HL-60 (cell line): ENCODE measurements at regions not wholly inside any gene's neighbourhood (a gene's known extent, or its start where the extent isn't known, plus 50 kb on each side); places are given as distances from the start of the nearest gene placed in this dataset.

Experiments
- CTCF ChIP-seq: IDR thresholded peaks from one replicate; pipeline ENCODE4 v1.5.1; 2011; ENCODE audit warnings: low read length, control low read depth, inconsistent platforms; ENCODE audit not compliant: insufficient read depth
- GABPA ChIP-seq: IDR thresholded peaks from 2 replicates; pipeline ENCODE4 v1.6.1; 2012; ENCODE audit warnings: low read depth
- POLR2AphosphoS5 ChIP-seq: IDR thresholded peaks from 2 replicates; pipeline ENCODE4 v1.6.1; 2012; ENCODE audit warnings: low read depth
- REST ChIP-seq: IDR thresholded peaks from 2 replicates; pipeline ENCODE4 v1.6.1; 2012; ENCODE audit warnings: low read depth; ENCODE audit not compliant: insufficient replicate concordance
- SPI1 ChIP-seq: IDR thresholded peaks from 2 replicates; pipeline ENCODE4 v1.6.1; 2012; ENCODE audit warnings: low read depth, mild to moderate bottlenecking, borderline replicate concordance

GRCh38 chr5:143887903-143888665 lies 76.1 kb downstream of the HMHB1 start:
- TF ChIP-seq CTCF: no peak
- no peak for TF ChIP-seq POLR2AphosphoS5
- no peak for TF ChIP-seq REST
- no peak for TF ChIP-seq GABPA
- no peak for TF ChIP-seq SPI1
